ENCODE measurements at regions not wholly inside any gene's neighbourhood (a gene's known extent, or its start where the extent isn't known, plus 50 kb on each side); places are given as distances from the start of the nearest gene placed in this dataset.
"Not testable (repeated sequence)": the region's sequence is repeated elsewhere in the genome, so short reads cannot be mapped to it uniquely, and the experiment has no call there.

- no peak overlapping the region for H3K27ac ChIP-seq
- ChIA-PET POLR2A (ENCODE audit: low non-redundant PET) (no interaction called here), CTCF (no interaction called here)
- DNase-seq (ENCODE audit: low spot score) = no peak
- TF ChIP-seq, protein P1, sequence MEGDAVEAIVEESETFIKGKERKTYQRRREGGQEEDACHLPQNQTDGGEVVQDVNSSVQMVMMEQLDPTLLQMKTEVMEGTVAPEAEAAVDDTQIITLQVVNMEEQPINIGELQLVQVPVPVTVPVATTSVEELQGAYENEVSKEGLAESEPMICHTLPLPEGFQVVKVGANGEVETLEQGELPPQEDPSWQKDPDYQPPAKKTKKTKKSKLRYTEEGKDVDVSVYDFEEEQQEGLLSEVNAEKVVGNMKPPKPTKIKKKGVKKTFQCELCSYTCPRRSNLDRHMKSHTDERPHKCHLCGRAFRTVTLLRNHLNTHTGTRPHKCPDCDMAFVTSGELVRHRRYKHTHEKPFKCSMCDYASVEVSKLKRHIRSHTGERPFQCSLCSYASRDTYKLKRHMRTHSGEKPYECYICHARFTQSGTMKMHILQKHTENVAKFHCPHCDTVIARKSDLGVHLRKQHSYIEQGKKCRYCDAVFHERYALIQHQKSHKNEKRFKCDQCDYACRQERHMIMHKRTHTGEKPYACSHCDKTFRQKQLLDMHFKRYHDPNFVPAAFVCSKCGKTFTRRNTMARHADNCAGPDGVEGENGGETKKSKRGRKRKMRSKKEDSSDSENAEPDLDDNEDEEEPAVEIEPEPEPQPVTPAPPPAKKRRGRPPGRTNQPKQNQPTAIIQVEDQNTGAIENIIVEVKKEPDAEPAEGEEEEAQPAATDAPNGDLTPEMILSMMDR (conservative IDR thresholded peaks at IDR 0.05; ENCODE audit: low read depth) = no peak
Measured at GRCh38 chr5:90051756-90052155, 357.8 kb downstream of the CETN3 start.

DNA sequence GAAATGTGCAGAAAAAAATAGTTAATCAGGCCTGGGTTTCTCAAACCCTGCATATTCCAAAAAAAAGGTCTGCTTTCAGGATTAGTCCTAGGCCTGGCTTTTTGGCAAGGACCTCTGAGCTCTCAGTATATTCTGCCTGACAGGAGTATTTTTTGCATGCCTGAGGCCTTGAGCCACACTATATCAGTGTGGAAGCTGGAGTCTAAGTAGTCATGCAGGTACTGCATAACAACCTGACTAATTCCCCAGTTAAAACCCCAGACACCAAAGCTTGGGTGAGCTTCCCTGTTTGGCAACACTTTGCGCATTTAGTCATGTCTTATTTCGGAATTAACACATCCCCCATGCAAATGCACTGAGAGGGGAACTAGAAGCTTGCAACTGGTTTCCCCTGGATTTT is 359.5 kb downstream of the CETN3 start:
- TF ChIP-seq, protein P1 (conservative IDR thresholded peaks at IDR 0.05; ENCODE audit: low read depth) = no peak
- no peak overlapping the region for H3K27ac ChIP-seq
- DNase-seq (ENCODE audit: low spot score) = no peak
- ChIA-PET POLR2A (ENCODE audit: low non-redundant PET) (no interaction called here), CTCF (interaction anchor here (0.8 kb wide), 1 partner anchor 734 kb away, joined by 3 read pairs; no protein-coding TSS in a partner anchor)

- CTCF ChIA-PET = no interaction called here
- TF ChIP-seq, protein P1 (conservative IDR thresholded peaks at IDR 0.05; ENCODE audit: low read depth) = no peak
- POLR2A ChIA-PET (ENCODE audit: low non-redundant PET) = no interaction called here
Measured at GRCh38 chr5:90047113-90047512, 362.4 kb downstream of the CETN3 start.

GRCh38 chr5:90040082-90040481 is 369.5 kb downstream of the CETN3 start:
- CTCF ChIA-PET; POLR2A ChIA-PET (ENCODE audit: low non-redundant PET); H3K27ac ChIP-seq; DNase-seq (ENCODE audit: low spot score): not testable (repeated sequence)

More at GRCh38 chr5:90047113-90047512, 362.4 kb downstream of the CETN3 start:
- no peak for DNase-seq (ENCODE audit: low spot score)
- no peak overlapping the region for H3K27ac ChIP-seq

DNA sequence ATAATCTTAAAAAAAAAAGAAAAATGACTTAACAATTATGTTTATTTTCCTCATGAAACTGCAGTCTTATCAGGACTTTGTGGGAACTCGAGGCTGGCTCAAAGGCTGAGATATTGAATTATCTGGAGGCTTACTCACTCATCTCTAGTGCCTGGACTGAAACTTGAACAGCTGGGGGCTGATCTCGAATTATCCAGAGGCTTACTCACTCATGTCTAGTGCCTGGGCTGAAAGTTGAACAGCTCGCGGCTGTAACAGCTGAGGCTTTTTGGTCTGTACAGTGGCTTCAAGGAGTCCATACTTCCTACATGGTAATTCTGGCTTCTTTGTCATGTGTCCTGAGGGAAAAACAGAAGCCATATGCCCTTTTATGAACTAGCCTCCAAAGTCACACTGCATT is 371.9 kb downstream of the CETN3 start:
- DNase-seq (ENCODE audit: low spot score) = no peak
- CTCF ChIA-PET = no interaction called here
- TF ChIP-seq, protein P1 (conservative IDR thresholded peaks at IDR 0.05; ENCODE audit: low read depth) = no peak
- no peak overlapping the region for H3K27ac ChIP-seq
- POLR2A ChIA-PET (ENCODE audit: low non-redundant PET) = no interaction called here

DNA sequence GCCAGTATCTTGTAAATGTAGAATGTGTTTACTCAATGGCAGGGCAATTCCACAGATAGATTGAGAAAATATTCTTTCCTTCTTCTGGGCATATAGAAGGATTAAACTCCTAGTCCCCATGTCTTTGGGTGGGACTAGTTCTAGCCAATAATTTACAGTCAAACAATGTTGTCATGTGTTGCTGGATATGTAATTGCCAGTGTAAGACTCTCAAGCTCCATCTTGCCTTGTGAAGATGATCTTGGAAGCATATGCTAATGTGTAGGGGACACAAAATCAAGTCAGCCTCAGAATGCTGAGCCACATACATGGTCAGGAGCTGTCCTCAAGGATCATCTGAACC is 386.9 kb downstream of the CETN3 start:
- no peak overlapping the region for H3K27ac ChIP-seq
- CTCF ChIA-PET = interaction anchor here (0.6 to 0.7 kb wide), 2 partner anchors 47 to 950 kb away, joined by 3 to 6 read pairs; no protein-coding TSS in a partner anchor
- POLR2A ChIA-PET (ENCODE audit: low non-redundant PET) = no interaction called here
- DNase-seq (ENCODE audit: low spot score) = no peak
- TF ChIP-seq, protein P1 (conservative IDR thresholded peaks at IDR 0.05; ENCODE audit: low read depth) = no peak

GRCh38 chr5:90022002-90022710 is 387.4 kb downstream of the CETN3 start:
- no peak overlapping the region for H3K27ac ChIP-seq
- ChIA-PET CTCF (interaction anchor here (0.7 kb wide), 1 partner anchor 949 kb away, joined by 6 read pairs; no protein-coding TSS in a partner anchor), POLR2A (ENCODE audit: low non-redundant PET) (no interaction called here)
- TF ChIP-seq, protein P1 (conservative IDR thresholded peaks at IDR 0.05; ENCODE audit: low read depth) = no peak
- no peak for DNase-seq (ENCODE audit: low spot score)
